ENCODE measurements at regions not wholly inside any gene's neighbourhood (a gene's known extent, or its start where the extent isn't known, plus 50 kb on each side); places are given as distances from the start of the nearest gene placed in this dataset.

GRCh38 chr6:112427499-112427898 lies 80.4 kb downstream of the RFPL4B start:
- no peak overlapping the region for H3K4me3 ChIP-seq
- no peak overlapping the region for H3K27ac Mint-ChIP-seq
- no peak overlapping the region for H3K4me2 ChIP-seq
- no peaks in the 10 kb centered on the region for H4K20me1 ChIP-seq (replicated peaks; ENCODE audit: insufficient read depth)
- no peaks in the 10 kb centered on the region for H3K36me3 Mint-ChIP-seq (ENCODE audit: low read depth)
- H3K36me3 ChIP-seq (ENCODE audit: insufficient read depth): no peaks in the 10 kb centered on the region
- TF ChIP-seq REST (IDR thresholded peaks at IDR 0.05; ENCODE audit: unreplicated experiment): no peak
- no peak for TF ChIP-seq CREB1 (CRISPR knock-in tag; IDR thresholded peaks at IDR 0.05; ENCODE audit: low read depth)
- H3K4me1 Mint-ChIP-seq: peaks cover 6% of the 10 kb centered on the region; the same call in 2 of the 3 replicates
- no peaks in the 10 kb centered on the region for H3F3A ChIP-seq (replicated peaks; ENCODE audit: low read depth)
- H3K4me3 Mint-ChIP-seq: no peak overlapping the region
- no peaks in the 10 kb centered on the region; the same call in 1 of the 2 replicates for H3K9me2 ChIP-seq (ENCODE audit: insufficient read depth)
- no peaks in the 10 kb centered on the region for H3K27me3 ChIP-seq (ENCODE audit: insufficient read depth)
- H2AFZ ChIP-seq: no peak overlapping the region
- no peaks in the 10 kb centered on the region for H3K27me3 Mint-ChIP-seq (ENCODE audit: insufficient read depth, low read depth, poor library complexity)
- no peak for DNase-seq (ENCODE audit: low spot score)
- no peak overlapping the region for H3K27ac ChIP-seq (ENCODE audit: low read depth)
- 0 out of 3 replicates have a peak, but pooled peaks cover 2% of the 10 kb centered on the region for H3K9me3 Mint-ChIP-seq
- no peaks in the 10 kb centered on the region for H3K79me2 ChIP-seq (replicated peaks; ENCODE audit: insufficient read depth)
- no peak for ATAC-seq
- H3K4me1 ChIP-seq (ENCODE audit: insufficient read depth): peaks cover 3% of the 10 kb centered on the region; the same call in 1 of the 2 replicates

- H3K4me3 Mint-ChIP-seq: no peak overlapping the region
- no peaks in the 10 kb centered on the region for H3F3A ChIP-seq (replicated peaks; ENCODE audit: low read depth)
- H3K9me3 Mint-ChIP-seq: 0 out of 3 replicates have a peak, but pooled peaks cover 2% of the 10 kb centered on the region
- ATAC-seq (no peak), DNase-seq (ENCODE audit: low spot score) (no peak)
- no peaks in the 10 kb centered on the region for H3K27me3 ChIP-seq (ENCODE audit: insufficient read depth)
- H4K20me1 ChIP-seq (replicated peaks; ENCODE audit: insufficient read depth): no peaks in the 10 kb centered on the region
- H3K79me2 ChIP-seq (replicated peaks; ENCODE audit: insufficient read depth): no peaks in the 10 kb centered on the region
- TF ChIP-seq POLR2AphosphoS5 (IDR thresholded peaks at IDR 0.05; ENCODE audit: low read depth) (no peak), EZH2 (IDR thresholded peaks at IDR 0.05; ENCODE audit: low read depth, unreplicated experiment) (no peak), JUNB (IDR thresholded peaks at IDR 0.05; ENCODE audit: unreplicated experiment) (no peak), REST (IDR thresholded peaks at IDR 0.05; ENCODE audit: unreplicated experiment) (no peak), ZNF114 (CRISPR knock-in tag; IDR thresholded peaks at IDR 0.05) (no peak), ZNF462 (CRISPR knock-in tag; IDR thresholded peaks at IDR 0.05) (no peak), EZH2phosphoT487 (IDR thresholded peaks at IDR 0.05; ENCODE audit: unreplicated experiment) (no peak)
- no peak overlapping the region for H2AFZ ChIP-seq
- H3K36me3 ChIP-seq (ENCODE audit: insufficient read depth): no peaks in the 10 kb centered on the region
- no peaks in the 10 kb centered on the region for H3K27me3 Mint-ChIP-seq (ENCODE audit: insufficient read depth, low read depth, poor library complexity)
- no peak overlapping the region for H3K4me2 ChIP-seq
- H3K4me1 Mint-ChIP-seq: peaks cover 6% of the 10 kb centered on the region; the same call in 2 of the 3 replicates
- H3K27ac Mint-ChIP-seq: no peak overlapping the region
- peaks cover 3% of the 10 kb centered on the region for H3K4me1 ChIP-seq (ENCODE audit: insufficient read depth)
- no peaks in the 10 kb centered on the region; the same call in 1 of the 2 replicates for H3K9me2 ChIP-seq (ENCODE audit: insufficient read depth)
- no peak overlapping the region for H3K4me3 ChIP-seq
- H3K36me3 Mint-ChIP-seq (ENCODE audit: low read depth): no peaks in the 10 kb centered on the region
- H3K27ac ChIP-seq (ENCODE audit: low read depth): no peak overlapping the region
These were observed 81.3 kb downstream of the RFPL4B start for GRCh38 chr6:112428477-112428876.
